ENCODE measurements at regions not wholly inside any gene's neighbourhood (a gene's known extent, or its start where the extent isn't known, plus 50 kb on each side); places are given as distances from the start of the nearest gene placed in this dataset.
"Not testable (repeated sequence)": the region's sequence is repeated elsewhere in the genome, so short reads cannot be mapped to it uniquely, and the experiment has no call there.

- Histone ChIP-seq H3K27ac (no peak overlapping the region), H3K27me3 (replicated peaks) (no peaks in the 10 kb centered on the region), H3K4me3 (ENCODE audit: low read depth, low read length) (no peak overlapping the region), H3K36me3 (replicated peaks) (no peaks in the 10 kb centered on the region)
- in situ Hi-C loops (cut with HindIII; ENCODE audit: low pct_ligation_motif_present, low sequenced_read_pairs), result no loop called here
- no peak for DNase-seq
- no peak for TF ChIP-seq CTCF (IDR thresholded peaks at IDR 0.05; ENCODE audit: low read depth, low read length, missing control alignments)
Measured at GRCh38 chr6:6981681-6982322, 126.0 kb upstream of the RREB1 start.

- in situ Hi-C loops (cut with HindIII; ENCODE audit: low pct_ligation_motif_present, low sequenced_read_pairs), result no loop called here
- TF ChIP-seq CTCF (IDR thresholded peaks at IDR 0.05; ENCODE audit: low read depth, low read length, missing control alignments), result no peak
- Histone ChIP-seq H3K36me3 (replicated peaks) (no peaks in the 10 kb centered on the region), H3K27me3 (replicated peaks) (no peaks in the 10 kb centered on the region), H3K4me3 (ENCODE audit: low read depth, low read length) (no peak overlapping the region), H3K27ac (no peak overlapping the region)
- no peak for DNase-seq
Measured at GRCh38 chr6:6982663-6983062, 125.1 kb upstream of the RREB1 start.

- no peak overlapping the region for H3K27ac ChIP-seq
- no peaks in the 10 kb centered on the region for H3K36me3 ChIP-seq (replicated peaks)
- DNase-seq, result no peak
- in situ Hi-C loops (cut with HindIII; ENCODE audit: low pct_ligation_motif_present, low sequenced_read_pairs), result no loop called here
- no peaks in the 10 kb centered on the region for H3K27me3 ChIP-seq (replicated peaks)
- no peak for TF ChIP-seq CTCF (IDR thresholded peaks at IDR 0.05; ENCODE audit: low read depth, low read length, missing control alignments)
- H3K4me3 ChIP-seq (ENCODE audit: low read depth, low read length), result no peak overlapping the region
Measured at GRCh38 chr6:6984585-6985366, 123.0 kb upstream of the RREB1 start.

- no peak for DNase-seq
- Histone ChIP-seq H3K27me3 (replicated peaks) (no peaks in the 10 kb centered on the region), H3K36me3 (replicated peaks) (no peaks in the 10 kb centered on the region), H3K27ac (no peak overlapping the region), H3K4me3 (ENCODE audit: low read depth, low read length) (no peak overlapping the region)
- no peak for TF ChIP-seq CTCF (IDR thresholded peaks at IDR 0.05; ENCODE audit: low read depth, low read length, missing control alignments)
- in situ Hi-C loops (cut with HindIII; ENCODE audit: low pct_ligation_motif_present, low sequenced_read_pairs), result no loop called here
Measured at GRCh38 chr6:6986344-6986743, 121.4 kb upstream of the RREB1 start.

GRCh38 chr6:6987749-6988148, 120.0 kb upstream of the RREB1 start:
- DNase-seq, result no peak
- H3K4me3 ChIP-seq (ENCODE audit: low read depth, low read length), result no peak overlapping the region

GRCh38 chr6:6990059-6990458, 117.7 kb upstream of the RREB1 start:
- DNase-seq; in situ Hi-C loops (cut with HindIII; ENCODE audit: low pct_ligation_motif_present, low sequenced_read_pairs); H3K27ac ChIP-seq; H3K4me3 ChIP-seq (ENCODE audit: low read depth, low read length); H3K36me3 ChIP-seq (replicated peaks); H3K27me3 ChIP-seq (replicated peaks): not testable (repeated sequence)

More at GRCh38 chr6:6987749-6988148, 120.0 kb upstream of the RREB1 start:
- no peaks in the 10 kb centered on the region for H3K36me3 ChIP-seq (replicated peaks)
- TF ChIP-seq CTCF (IDR thresholded peaks at IDR 0.05; ENCODE audit: low read depth, low read length, missing control alignments), result no peak
- H3K27ac ChIP-seq, result no peak overlapping the region
- in situ Hi-C loops (cut with HindIII; ENCODE audit: low pct_ligation_motif_present, low sequenced_read_pairs), result no loop called here
- H3K27me3 ChIP-seq (replicated peaks), result no peaks in the 10 kb centered on the region

All from brain microvascular endothelial cell (primary cell).